OCI-LY1 (cell line): ENCODE measurements at regions not wholly inside any gene's neighbourhood (a gene's known extent, or its start where the extent isn't known, plus 50 kb on each side); places are given as distances from the start of the nearest gene placed in this dataset.

Experiments used
- H2AFZ ChIP-seq: fragments of 200-600 bp; sonication (generic), shearing (Covaris generic); 2 replicates; pipeline ENCODE4 v1.6.0; 2014; ENCODE audit warnings: antibody characterized with exemption, mild to moderate bottlenecking, low read length
- H3F3A ChIP-seq: fragments of 200-600 bp; sonication (generic), shearing (Covaris generic); 2 replicates; pipeline ENCODE4 v1.6.0; 2014; ENCODE audit warnings: mild to moderate bottlenecking, antibody characterized with exemption, low read length, moderate library complexity; ENCODE audit not compliant: insufficient read depth
- H3K27ac ChIP-seq: fragments of 200-600 bp; sonication (generic); 2 replicates; pipeline ENCODE4 v1.5.1; 2014; ENCODE audit warnings: low read length, mixed run types, mild to moderate bottlenecking, low read depth; ENCODE audit not compliant: poor library complexity, severe bottlenecking
- H3K27me3 ChIP-seq: fragments of 200-600 bp; sonication (generic); 2 replicates; pipeline ENCODE4 v1.6.0; 2014; ENCODE audit warnings: antibody characterized with exemption, mild to moderate bottlenecking, low read length, moderate library complexity; ENCODE audit not compliant: insufficient read depth
- H3K36me3 ChIP-seq: fragments of 200-600 bp; sonication (generic); 2 replicates; pipeline ENCODE4 v1.6.1; 2014; ENCODE audit warnings: mild to moderate bottlenecking, antibody characterized with exemption, low read length, moderate library complexity, mixed read lengths; ENCODE audit not compliant: insufficient read depth
- H3K4me1 ChIP-seq: fragments of 200-600 bp; sonication (generic); 2 replicates; pipeline ENCODE4 v1.5.1; 2014; ENCODE audit warnings: mild to moderate bottlenecking, low read length, moderate library complexity; ENCODE audit not compliant: insufficient read depth, severe bottlenecking
- H3K4me2 ChIP-seq: fragments of 200-600 bp; sonication (generic), shearing (Covaris generic); 2 replicates; pipeline ENCODE4 v1.6.1; 2014; ENCODE audit warnings: low read length
- H3K4me3 ChIP-seq: fragments of 200-600 bp; sonication (generic); 2 replicates; pipeline ENCODE4 v1.5.1; 2014; ENCODE audit warnings: low read length, low read depth, mild to moderate bottlenecking, mixed read lengths; ENCODE audit not compliant: poor library complexity, severe bottlenecking
- H3K79me2 ChIP-seq: fragments of 200-600 bp; shearing (Covaris generic); 2 replicates; pipeline ENCODE4 v1.6.1; 2016; ENCODE audit warnings: mixed run types, low read length, mixed read lengths; ENCODE audit not compliant: insufficient read depth
- H3K9ac ChIP-seq: fragments of 200-600 bp; sonication (generic), shearing (Covaris generic); 2 replicates; pipeline ENCODE4 v1.6.1; 2014; ENCODE audit warnings: mild to moderate bottlenecking, low read length, mixed read lengths
- H3K9me2 ChIP-seq: fragments of 200-600 bp; sonication (generic), shearing (Covaris generic); 2 replicates; pipeline ENCODE4 v1.6.1; 2014; ENCODE audit warnings: low read depth, mild to moderate bottlenecking, low read length, mixed read lengths
- H3K9me3 ChIP-seq: fragments of 200-600 bp; shearing (Covaris generic); 2 replicates; pipeline ENCODE4 v1.6.1; 2014; ENCODE audit warnings: low read length, mixed read lengths
- H4K20me1 ChIP-seq: fragments of 200-600 bp; sonication (generic), shearing (Covaris generic); 2 replicates; pipeline ENCODE4 v1.6.0; 2016; ENCODE audit warnings: mild to moderate bottlenecking, low read length; ENCODE audit not compliant: insufficient read depth
- EZH2 ChIP-seq: fragments of 200-600 bp; sonication (generic), shearing (Covaris generic); IDR thresholded peaks from 2 replicates; pipeline ENCODE4 v1.8.0; 2017; ENCODE audit warnings: borderline replicate concordance, mixed run types, mild to moderate bottlenecking, antibody characterized with exemption, low read length, moderate library complexity, mixed read lengths
- TF ChIP-seq, protein P1 (sequence below): fragments of 200-600 bp; sonication (generic), shearing (Covaris generic); IDR thresholded peaks from 2 replicates; pipeline ENCODE4 v1.5.1; 2017; ENCODE audit warnings: mild to moderate bottlenecking, antibody characterized with exemption, low read length, moderate library complexity, mixed read lengths

DNA sequence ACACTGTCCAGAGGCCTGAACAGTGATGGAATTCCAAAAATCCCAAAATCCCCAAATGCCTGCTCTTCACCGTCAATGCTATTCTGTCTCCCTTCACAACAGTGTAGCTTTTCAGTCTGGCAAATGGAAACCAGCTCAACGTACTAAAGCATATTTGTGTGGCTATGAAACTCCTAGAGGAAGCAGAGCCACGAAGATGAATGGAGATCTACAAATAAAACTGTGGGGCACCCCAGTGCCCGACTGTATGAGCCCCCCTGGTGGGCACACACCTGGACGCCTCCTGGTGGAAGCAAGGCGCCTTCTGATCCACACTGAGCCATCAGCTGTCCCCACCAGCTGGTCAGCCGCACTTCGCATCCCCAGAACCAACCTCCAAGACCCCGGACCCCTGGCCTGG lies 129.1 kb upstream of the SOD1 start:
- H3K4me3 ChIP-seq: no peak overlapping the region
- H3K9me3 ChIP-seq: no peaks in the 10 kb centered on the region
- H4K20me1 ChIP-seq: no peaks in the 10 kb centered on the region
- no peak overlapping the region for H3K4me2 ChIP-seq
- H3K9ac ChIP-seq: no peak overlapping the region
- H2AFZ ChIP-seq: no peak overlapping the region
- H3F3A ChIP-seq: no peaks in the 10 kb centered on the region
- H3K79me2 ChIP-seq: no peaks in the 10 kb centered on the region
- no peaks in the 10 kb centered on the region for H3K9me2 ChIP-seq
- H3K27me3 ChIP-seq: no peaks in the 10 kb centered on the region
- TF ChIP-seq, protein P1, sequence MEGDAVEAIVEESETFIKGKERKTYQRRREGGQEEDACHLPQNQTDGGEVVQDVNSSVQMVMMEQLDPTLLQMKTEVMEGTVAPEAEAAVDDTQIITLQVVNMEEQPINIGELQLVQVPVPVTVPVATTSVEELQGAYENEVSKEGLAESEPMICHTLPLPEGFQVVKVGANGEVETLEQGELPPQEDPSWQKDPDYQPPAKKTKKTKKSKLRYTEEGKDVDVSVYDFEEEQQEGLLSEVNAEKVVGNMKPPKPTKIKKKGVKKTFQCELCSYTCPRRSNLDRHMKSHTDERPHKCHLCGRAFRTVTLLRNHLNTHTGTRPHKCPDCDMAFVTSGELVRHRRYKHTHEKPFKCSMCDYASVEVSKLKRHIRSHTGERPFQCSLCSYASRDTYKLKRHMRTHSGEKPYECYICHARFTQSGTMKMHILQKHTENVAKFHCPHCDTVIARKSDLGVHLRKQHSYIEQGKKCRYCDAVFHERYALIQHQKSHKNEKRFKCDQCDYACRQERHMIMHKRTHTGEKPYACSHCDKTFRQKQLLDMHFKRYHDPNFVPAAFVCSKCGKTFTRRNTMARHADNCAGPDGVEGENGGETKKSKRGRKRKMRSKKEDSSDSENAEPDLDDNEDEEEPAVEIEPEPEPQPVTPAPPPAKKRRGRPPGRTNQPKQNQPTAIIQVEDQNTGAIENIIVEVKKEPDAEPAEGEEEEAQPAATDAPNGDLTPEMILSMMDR: no peak; the same call in 1 of the 2 replicates
- TF ChIP-seq EZH2: no peak
- no peaks in the 10 kb centered on the region for H3K4me1 ChIP-seq
- H3K27ac ChIP-seq: no peak overlapping the region
- H3K36me3 ChIP-seq: no peaks in the 10 kb centered on the region

DNA sequence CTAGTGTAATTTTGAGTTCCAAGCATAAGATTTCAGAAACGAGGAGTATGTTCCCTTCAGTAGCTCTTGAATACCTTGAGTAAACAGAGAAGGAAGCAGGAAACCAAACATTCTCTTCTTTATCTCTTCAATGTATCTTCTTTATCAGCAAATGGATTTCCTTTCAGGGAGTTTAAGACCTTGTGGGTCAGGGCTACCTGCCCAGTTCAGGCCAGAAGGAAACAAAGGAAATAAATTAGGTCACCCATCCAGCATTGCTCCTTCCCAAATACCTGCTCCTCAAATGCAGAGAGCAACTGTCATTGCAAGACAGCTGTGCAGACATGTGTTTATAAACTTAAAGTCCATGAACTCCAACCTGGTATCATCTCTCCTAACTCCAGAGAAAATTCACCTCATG lies 130.1 kb upstream of the SOD1 start:
- H3K9me3 ChIP-seq: no peaks in the 10 kb centered on the region
- H3K4me1 ChIP-seq: no peaks in the 10 kb centered on the region
- no peaks in the 10 kb centered on the region for H3K27me3 ChIP-seq
- H3K79me2 ChIP-seq: no peaks in the 10 kb centered on the region
- H3K9ac ChIP-seq: no peak overlapping the region
- H3F3A ChIP-seq: no peaks in the 10 kb centered on the region
- H4K20me1 ChIP-seq: no peaks in the 10 kb centered on the region
- H3K36me3 ChIP-seq: no peaks in the 10 kb centered on the region
- no peak overlapping the region for H3K4me3 ChIP-seq
- H3K4me2 ChIP-seq: no peak overlapping the region
- no peak overlapping the region for H2AFZ ChIP-seq
- TF ChIP-seq EZH2: no peak
- TF ChIP-seq, protein P1: no peak
- no peaks in the 10 kb centered on the region for H3K9me2 ChIP-seq
- H3K27ac ChIP-seq: no peak overlapping the region

DNA sequence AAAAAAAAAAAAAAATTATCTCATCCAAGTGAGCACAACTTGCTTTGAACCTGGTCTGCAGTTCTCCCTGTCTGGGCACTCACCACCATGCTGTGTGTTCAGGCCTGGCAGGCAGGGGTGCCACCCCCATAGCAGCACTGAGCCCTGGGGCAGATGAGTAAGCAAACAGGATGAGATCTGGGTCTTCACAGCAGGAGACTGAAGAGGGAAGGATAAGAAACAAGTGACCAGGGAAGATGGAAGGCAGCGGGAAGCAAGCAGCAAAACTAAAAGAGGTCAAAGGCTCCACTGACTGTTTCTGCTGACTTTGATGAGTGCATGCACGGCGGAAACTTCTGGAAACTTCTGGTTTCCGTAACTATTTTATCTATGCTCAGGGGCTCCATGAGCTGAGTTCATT lies 133.5 kb upstream of the SOD1 start:
- no peaks in the 10 kb centered on the region for H3K79me2 ChIP-seq
- TF ChIP-seq, protein P1: no peak
- no peak for TF ChIP-seq EZH2

More for the DNA sequence above, 133.5 kb upstream of the SOD1 start:
- Histone ChIP-seq H3K4me2 (no peak overlapping the region), H2AFZ (no peak overlapping the region), H3K4me3 (no peak overlapping the region), H3K36me3 (no peaks in the 10 kb centered on the region), H3K9me3 (no peaks in the 10 kb centered on the region), H3K9ac (no peak overlapping the region), H3K27me3 (no peaks in the 10 kb centered on the region), H3K27ac (no peak overlapping the region), H3F3A (no peaks in the 10 kb centered on the region), H3K4me1 (no peaks in the 10 kb centered on the region), H3K9me2 (no peaks in the 10 kb centered on the region), H4K20me1 (no peaks in the 10 kb centered on the region)
